DMS53 treated with DMSO at 0.1 percent for 48 hours (cell line): ENCODE measurements at regions not wholly inside any gene's neighbourhood (a gene's known extent, or its start where the extent isn't known, plus 50 kb on each side); places are given as distances from the start of the nearest gene placed in this dataset.
"Not testable (repeated sequence)": the region's sequence is repeated elsewhere in the genome, so short reads cannot be mapped to it uniquely, and the experiment has no call there.

Source experiments
- DNase-seq: peaks from one replicate; lab custom pipeline; 2025; ENCODE audit not compliant: unreplicated experiment; lab: John Stamatoyannopoulos, UW

- no peak for DNase-seq
These were observed 115.7 kb upstream of the RHOBTB1 start for GRCh38 chr10:61059636-61060035.

DNA sequence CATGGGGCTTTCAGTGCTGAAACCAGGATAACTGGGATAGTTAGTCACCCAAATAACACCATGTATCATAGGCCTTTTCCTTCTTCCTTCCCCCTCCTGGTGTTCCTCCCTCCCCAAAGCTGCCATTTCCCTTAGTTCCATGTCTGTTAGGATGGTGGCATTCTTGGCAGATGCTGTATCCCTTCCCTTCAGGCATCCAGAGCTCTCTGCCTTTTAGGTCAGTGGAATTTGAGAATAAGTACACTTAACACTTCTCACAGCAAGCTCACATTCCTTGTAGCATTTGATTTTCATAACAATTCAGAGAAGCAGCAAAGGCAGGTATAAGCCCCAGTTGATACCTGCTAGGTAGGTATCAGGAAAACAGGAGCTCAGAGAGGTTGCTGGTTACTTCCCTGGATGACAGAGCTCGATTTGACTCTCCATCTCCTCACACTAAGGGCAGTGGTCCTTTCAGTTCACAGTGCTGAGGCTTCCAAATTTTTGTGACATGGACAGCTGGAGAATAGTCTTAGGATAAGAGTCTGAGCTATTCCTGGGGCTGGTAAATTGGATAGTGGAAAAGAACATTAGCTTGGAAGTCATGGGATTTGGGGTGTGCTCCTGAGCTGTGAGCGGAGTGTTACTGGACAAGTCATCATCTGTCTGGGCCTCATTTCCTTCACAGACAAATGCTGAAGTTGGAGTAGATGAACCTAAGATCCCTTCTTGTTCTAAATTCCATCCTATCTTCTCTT, 108.7 kb upstream of the RHOBTB1 start:
- DNase-seq, result no peak

DNA sequence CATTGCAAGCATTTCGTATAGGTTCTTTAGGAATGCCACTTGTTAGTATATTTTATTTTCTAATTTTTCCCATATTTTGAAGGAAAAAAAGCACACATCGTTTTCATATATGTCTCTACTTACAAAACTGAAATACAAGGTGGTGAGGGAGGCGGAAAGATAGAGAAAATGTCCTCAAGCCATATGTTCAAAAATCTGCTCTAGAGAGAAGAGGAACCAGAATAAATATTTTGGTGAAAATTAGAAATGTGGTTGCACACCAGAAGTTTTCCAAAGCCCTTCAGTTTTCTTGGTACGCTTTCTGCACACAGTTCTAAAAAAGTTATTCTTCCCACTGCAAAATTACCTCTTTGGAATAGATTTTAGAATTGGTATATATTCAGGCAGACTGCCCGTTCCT, 107.4 kb upstream of the RHOBTB1 start:
- no peak for DNase-seq

GRCh38 chr10:61050120-61050745, 106.2 kb upstream of the RHOBTB1 start:
- no peak for DNase-seq

GRCh38 chr10:61049386-61049785, 105.4 kb upstream of the RHOBTB1 start:
- no peak for DNase-seq

- DNase-seq, result no peak
These were observed 104.0 kb upstream of the RHOBTB1 start for GRCh38 chr10:61047788-61048560.

- DNase-seq, result no peak
These were observed 103.1 kb upstream of the RHOBTB1 start for GRCh38 chr10:61047081-61047480.

DNA sequence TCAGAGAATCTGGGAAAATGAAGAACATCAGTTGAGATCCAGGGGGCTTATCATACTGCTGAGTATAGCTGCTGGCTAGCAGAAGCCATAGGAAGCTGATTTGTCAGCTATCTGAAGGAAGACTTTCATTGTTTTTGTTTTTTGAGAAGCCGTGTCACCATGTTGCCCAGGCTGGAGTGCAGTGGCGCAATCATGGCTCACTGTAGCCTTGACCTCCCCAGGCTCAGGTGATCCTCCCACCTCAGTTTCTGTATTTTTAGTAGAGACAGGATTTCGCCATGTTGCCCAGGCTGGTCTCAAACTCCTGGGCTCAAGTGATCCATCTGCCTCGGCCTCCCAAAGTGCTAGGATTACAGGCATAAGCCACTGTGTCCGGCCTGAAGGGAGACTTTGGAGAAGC, 101.5 kb upstream of the RHOBTB1 start:
- not testable (repeated sequence) for DNase-seq

GRCh38 chr10:61042533-61042932, 98.5 kb upstream of the RHOBTB1 start:
- no peak for DNase-seq

DNA sequence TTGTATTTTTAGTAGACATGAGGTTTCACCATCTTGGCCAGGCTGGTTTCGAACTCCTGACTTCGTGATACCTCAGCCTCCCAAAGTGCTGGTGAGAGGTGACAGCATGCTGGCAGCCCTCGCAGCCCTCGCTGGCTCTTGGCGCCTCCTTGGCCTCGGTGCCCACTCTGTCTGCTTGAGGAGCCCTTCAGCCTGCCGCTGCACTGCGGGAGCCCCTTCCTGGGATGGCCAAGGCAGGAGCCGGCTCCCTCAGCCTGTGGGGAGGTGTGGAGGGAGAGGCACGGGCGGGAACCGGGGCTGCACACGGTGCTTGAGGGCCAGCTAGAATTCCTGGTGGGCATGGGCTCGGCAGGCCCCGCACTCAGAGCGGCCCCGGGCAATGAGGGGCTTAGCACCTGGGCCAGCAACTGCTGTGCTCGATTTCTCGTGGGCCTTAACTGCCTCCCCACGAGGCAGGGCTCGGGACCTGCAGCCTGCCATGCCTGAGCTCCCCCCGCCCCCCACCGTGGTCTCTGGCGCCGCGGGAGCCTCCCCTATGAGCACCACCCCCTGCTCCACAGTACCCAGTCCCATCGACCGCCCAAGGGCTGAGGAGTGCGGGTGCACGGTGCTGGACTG, 96.5 kb upstream of the RHOBTB1 start:
- DNase-seq, result no peak

DNA sequence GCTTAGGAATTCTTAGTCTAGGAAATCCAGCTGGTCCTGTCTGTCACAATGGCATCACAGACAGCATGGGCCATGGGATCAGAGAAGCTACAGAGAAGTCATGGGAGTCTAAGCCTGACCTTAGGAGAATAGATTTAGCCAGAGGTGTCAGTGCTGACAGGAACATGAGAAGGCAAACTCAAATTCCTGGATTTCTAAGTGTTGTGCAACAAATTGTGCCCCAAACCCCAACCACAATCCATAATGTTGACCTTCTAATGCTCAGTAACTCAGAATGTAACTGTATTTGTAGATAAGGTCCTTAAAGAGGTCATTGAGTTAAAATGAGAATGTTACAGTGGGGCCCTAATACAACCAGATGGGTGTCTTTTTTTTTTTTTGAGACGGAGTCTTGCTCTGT, 95.9 kb upstream of the RHOBTB1 start:
- no peak for DNase-seq

- DNase-seq, result not testable (repeated sequence)
These were observed 93.4 kb upstream of the RHOBTB1 start for GRCh38 chr10:61037261-61037830.

GRCh38 chr10:61036148-61036547, 92.2 kb upstream of the RHOBTB1 start:
- not testable (repeated sequence) for DNase-seq

DNA sequence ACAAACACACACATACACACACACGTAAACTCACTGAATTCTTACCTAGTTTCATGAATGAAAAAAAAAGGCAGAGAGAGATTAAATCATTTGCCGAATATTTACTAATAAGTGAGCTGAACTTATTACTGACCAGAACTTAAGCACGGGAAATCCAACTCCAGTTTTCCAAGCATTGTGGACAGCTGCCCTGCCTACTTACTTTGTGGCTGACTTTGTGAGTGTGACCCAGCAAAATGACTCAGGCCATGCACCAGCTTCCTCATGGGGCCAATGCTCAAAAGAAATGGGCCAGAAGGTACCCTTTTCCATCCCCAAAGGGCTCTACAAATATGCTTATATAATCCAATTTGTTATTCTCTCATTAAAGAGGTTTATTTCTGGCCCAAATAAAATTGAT, 87.4 kb upstream of the RHOBTB1 start:
- DNase-seq, result no peak

GRCh38 chr10:61029411-61029810, 85.4 kb upstream of the RHOBTB1 start:
- no peak for DNase-seq

DNA sequence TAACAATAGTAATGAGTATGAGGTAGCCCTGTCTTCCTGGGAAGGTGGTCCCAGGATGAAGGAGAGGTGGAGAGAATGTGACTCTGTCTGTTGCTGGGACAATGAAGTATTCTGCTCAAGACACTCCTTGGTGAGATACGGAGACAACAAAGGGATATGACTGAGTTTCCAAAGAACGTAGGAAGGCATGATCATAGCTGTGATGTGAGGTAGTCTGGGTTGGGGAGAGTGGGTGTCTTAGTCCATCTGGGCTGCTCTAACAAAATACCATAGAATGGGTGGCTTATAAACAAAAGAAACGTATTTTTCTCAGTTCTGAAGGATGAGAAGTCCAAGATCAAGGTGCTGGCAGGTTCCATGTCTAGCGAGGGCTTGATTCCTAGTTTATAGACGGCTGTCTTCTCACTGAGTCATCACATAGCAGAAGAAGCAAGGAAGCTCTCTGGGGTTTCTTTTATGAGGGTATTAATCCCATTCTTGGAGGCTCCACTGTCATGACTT, 84.9 kb upstream of the RHOBTB1 start:
- DNase-seq, result no peak

- DNase-seq, result no peak
These were observed 80.8 kb upstream of the RHOBTB1 start for GRCh38 chr10:61024856-61025201.

GRCh38 chr10:61024151-61024855, 80.3 kb upstream of the RHOBTB1 start:
- DNase-seq, result no peak

DNA sequence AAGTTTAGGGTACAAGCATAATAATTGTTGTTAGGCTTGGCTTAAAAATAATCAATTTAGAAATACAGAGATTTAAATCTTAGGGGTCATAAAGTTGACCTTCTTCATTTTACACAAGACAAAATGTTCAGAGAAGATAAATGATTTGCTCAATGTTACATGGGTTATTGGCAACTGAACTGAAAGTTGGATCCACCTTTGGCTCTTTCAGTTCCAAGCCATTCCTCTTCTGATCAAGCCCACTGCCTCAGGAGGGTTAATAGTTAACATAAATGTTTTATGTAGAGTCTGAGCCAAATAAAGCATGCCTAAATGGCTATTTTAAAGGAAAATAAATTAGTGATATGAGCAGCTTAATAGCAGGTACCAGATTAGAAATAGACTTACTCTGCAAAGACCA, 79.1 kb upstream of the RHOBTB1 start:
- no peak for DNase-seq

- no peak for DNase-seq
These were observed 77.9 kb upstream of the RHOBTB1 start for GRCh38 chr10:61021926-61022325.
